ENCODE measurements at regions not wholly inside any gene's neighbourhood (a gene's known extent, or its start where the extent isn't known, plus 50 kb on each side); places are given as distances from the start of the nearest gene placed in this dataset.

GRCh38 chr2:71816815-71817214 is 330.8 kb downstream of the CYP26B1 start:
- DNase-seq (ENCODE audit: low read depth), result no peak

- no peak for DNase-seq (ENCODE audit: low read depth)
Measured at GRCh38 chr2:71815701-71816474, 331.8 kb downstream of the CYP26B1 start.

- no peak for DNase-seq (ENCODE audit: low read depth)
Measured at GRCh38 chr2:71814885-71815284, 332.8 kb downstream of the CYP26B1 start.

- no peak for DNase-seq (ENCODE audit: low read depth)
Measured at GRCh38 chr2:71813807-71814470, 333.7 kb downstream of the CYP26B1 start.

GRCh38 chr2:71813315-71813714 is 334.3 kb downstream of the CYP26B1 start:
- DNase-seq (ENCODE audit: low read depth), result no peak

GRCh38 chr2:71812736-71813135 is 334.9 kb downstream of the CYP26B1 start:
- no peak for DNase-seq (ENCODE audit: low read depth)

GRCh38 chr2:71811726-71812125 is 335.9 kb downstream of the CYP26B1 start:
- DNase-seq (ENCODE audit: low read depth), result no peak

GRCh38 chr2:71811157-71811556 is 336.5 kb downstream of the CYP26B1 start:
- DNase-seq (ENCODE audit: low read depth), result no peak

- DNase-seq (ENCODE audit: low read depth), result no peak
Measured at GRCh38 chr2:71807581-71808451, 339.8 kb downstream of the CYP26B1 start.

GRCh38 chr2:71806432-71806831 is 341.2 kb downstream of the CYP26B1 start:
- no peak for DNase-seq (ENCODE audit: low read depth)

- DNase-seq (ENCODE audit: low read depth), result no peak
Measured at GRCh38 chr2:71804281-71804751, 343.3 kb downstream of the CYP26B1 start.

GRCh38 chr2:71803398-71803797 is 344.3 kb downstream of the CYP26B1 start:
- DNase-seq (ENCODE audit: low read depth), result no peak

GRCh38 chr2:71802556-71802955 is 345.1 kb downstream of the CYP26B1 start:
- DNase-seq (ENCODE audit: low read depth), result no peak

GRCh38 chr2:71801969-71802368 is 345.7 kb downstream of the CYP26B1 start:
- peak; percentile 42 for DNase-seq (ENCODE audit: low read depth)

GRCh38 chr2:71801556-71801955 is 346.1 kb downstream of the CYP26B1 start:
- no peak for DNase-seq (ENCODE audit: low read depth)

- no peak for DNase-seq (ENCODE audit: low read depth)
Measured at GRCh38 chr2:71800851-71801250, 346.8 kb downstream of the CYP26B1 start.

GRCh38 chr2:71800106-71800809 is 346.9 kb downstream of the DYSF start:
- no peak for DNase-seq (ENCODE audit: low read depth)

GRCh38 chr2:71799013-71799575 is 345.7 kb downstream of the DYSF start:
- DNase-seq (ENCODE audit: low read depth), result no peak

GRCh38 chr2:71798266-71799012 is 345.1 kb downstream of the DYSF start:
- peak; percentile 14 for DNase-seq (ENCODE audit: low read depth)

All from HT1080 (cell line).